Prostate gland (tissue), 2 donors: ENCODE measurements at regions not wholly inside any gene's neighbourhood (a gene's known extent, or its start where the extent isn't known, plus 50 kb on each side); places are given as distances from the start of the nearest gene placed in this dataset.

Experiments
- CTCF ChIP-seq, 4 experiments: fragments of 200-600 bp in 2 of 4; fragments of 450-650 bp in 2 of 4; sonication (generic) in 2 of 4; IDR thresholded peaks; 1 replicate in 3 of 4; 2 replicates in 1 of 4; pipeline ENCODE4 v1.5.1; 2016 to 2019; ENCODE audit warnings: antibody characterized with exemption in 4 of 4, mild to moderate bottlenecking in 2 of 4, moderate library complexity in 2 of 4
- POLR2A ChIP-seq: fragments of 450-650 bp; IDR thresholded peaks from one replicate; pipeline ENCODE4 v1.6.1; 2016; ENCODE audit warnings: antibody characterized with exemption, mild to moderate bottlenecking
- POLR2AphosphoS5 ChIP-seq: sonication (generic); formaldehyde crosslinking; IDR thresholded peaks from one replicate; pipeline ENCODE4 v1.6.1; 2017; ENCODE audit warnings: antibody characterized with exemption

GRCh38 chr11:8768625-8769333 lies 86.2 kb downstream of the RPL27A start:
- TF ChIP-seq POLR2A (no peak), CTCF (IDR thresholded peaks at IDR 0.05) (peak in 1 of 4 experiments; percentile 42), POLR2AphosphoS5 (peak; percentile 5)
